OCI-LY7 (cell line): ENCODE measurements at regions not wholly inside any gene's neighbourhood (a gene's known extent, or its start where the extent isn't known, plus 50 kb on each side); places are given as distances from the start of the nearest gene placed in this dataset.

Source experiments
- BruUV-seq: library from RNA; stranded (reverse); fragments of 400-500 nt; replicated peaks from 2 replicates; lab custom pipeline; 2021; lab: Mats Ljungman, UMichigan
- CTCF ChIA-PET: fragments of 300-600 bp; sonication (Branson Sonifier 250); formaldehyde crosslinking; loops from one replicate; lab custom pipeline; 2022; ENCODE audit warnings: antibody characterized with exemption; ENCODE audit not compliant: unreplicated experiment; lab: Charles Lee
- POLR2A ChIA-PET: fragments of 300-600 bp; sonication (Branson Sonifier 250); formaldehyde crosslinking; loops from one replicate; lab custom pipeline; 2022; ENCODE audit warnings: antibody characterized with exemption; lab: Charles Lee
- DNase-seq: peaks from one replicate; pipeline ENCODE4 v3.0.0-alpha.2; 2015; ENCODE audit warnings: low spot score
- H2AFZ ChIP-seq: fragments of 200-600 bp; sonication (generic), shearing (Covaris generic); 2 replicates; pipeline ENCODE4 v1.6.1; 2014; ENCODE audit warnings: mild to moderate bottlenecking, antibody characterized with exemption, low read length, moderate library complexity
- H3K27ac ChIP-seq: fragments of 200-600 bp; sonication (generic); 2 replicates; pipeline ENCODE4 v1.5.1; 2014; ENCODE audit warnings: mixed run types, low read depth, mild to moderate bottlenecking, moderate library complexity, low read length, inconsistent platforms; ENCODE audit not compliant: poor library complexity, severe bottlenecking
- H3K36me3 ChIP-seq: fragments of 200-600 bp; sonication (generic); 2 replicates; pipeline ENCODE4 v1.6.1; 2014; ENCODE audit warnings: mild to moderate bottlenecking, antibody characterized with exemption, low read length, moderate library complexity, mixed read lengths; ENCODE audit not compliant: insufficient read depth
- H3K4me1 ChIP-seq: fragments of 200-600 bp; sonication (generic); 2 replicates; pipeline ENCODE4 v1.5.1; 2014; ENCODE audit warnings: mild to moderate bottlenecking, low read length; ENCODE audit not compliant: insufficient read depth, poor library complexity, severe bottlenecking
- H3K4me2 ChIP-seq: fragments of 200-600 bp; sonication (generic); 2 replicates; pipeline ENCODE4 v1.6.1; 2014; ENCODE audit warnings: mild to moderate bottlenecking, low read length
- H3K4me3 ChIP-seq: fragments of 200-600 bp; sonication (generic); 2 replicates; pipeline ENCODE4 v1.5.1; 2014; ENCODE audit warnings: mild to moderate bottlenecking, low read depth, low read length; ENCODE audit not compliant: poor library complexity, severe bottlenecking
- H3K79me2 ChIP-seq: fragments of 200-600 bp; sonication (generic); 2 replicates; pipeline ENCODE4 v1.6.1; 2016; ENCODE audit warnings: low read depth, mild to moderate bottlenecking, low read length, moderate library complexity, mixed read lengths; ENCODE audit not compliant: insufficient read depth
- H3K9me2 ChIP-seq: fragments of 200-600 bp; sonication (generic); 2 replicates; pipeline ENCODE4 v1.6.1; 2016; ENCODE audit warnings: mild to moderate bottlenecking, low read length, mixed read lengths; ENCODE audit not compliant: insufficient read depth
- H3K9me3 ChIP-seq: fragments of 200-600 bp; sonication (generic); 2 replicates; pipeline ENCODE4 v1.6.1; 2014; ENCODE audit warnings: mild to moderate bottlenecking, mixed run types, low read length, mixed read lengths
- H4K20me1 ChIP-seq: fragments of 200-600 bp; sonication (generic); 2 replicates; pipeline ENCODE4 v1.6.1; 2014; ENCODE audit warnings: mild to moderate bottlenecking, antibody characterized with exemption, low read length, moderate library complexity, mixed read lengths; ENCODE audit not compliant: insufficient read depth
- CTCF ChIP-seq: fragments of 200-600 bp; sonication (generic); conservative IDR thresholded peaks from 2 replicates; pipeline ENCODE4 v1.5.1; 2014; ENCODE audit warnings: mild to moderate bottlenecking, antibody characterized with exemption, low read length, moderate library complexity, mixed read lengths
- EZH2phosphoT487 ChIP-seq: fragments of 200-600 bp; sonication (generic); IDR thresholded peaks from 2 replicates; pipeline ENCODE4 v1.6.1; 2018; ENCODE audit warnings: low read depth, borderline replicate concordance, mild to moderate bottlenecking, mixed run types, antibody characterized with exemption, low read length, moderate library complexity, mixed read lengths
- intact Hi-C: fragments of 100-400 bp; cut with micrococcal nuclease; formaldehyde crosslinking; loops from one replicate; pipeline ENCODE4 v1.10.0; 2022; ENCODE audit not compliant: unreplicated experiment

- Histone ChIP-seq H3K4me2 (peak overlapping the region; percentile 52), H3K4me1 (peaks cover 17% of the 10 kb centered on the region), H4K20me1 (no peaks in the 10 kb centered on the region), H3K9me3 (no peaks in the 10 kb centered on the region), H3K27ac (no peak overlapping the region), H3K4me3 (no peak overlapping the region), H3K9me2 (no peaks in the 10 kb centered on the region), H3K79me2 (no peaks in the 10 kb centered on the region), H3K36me3 (no peaks in the 10 kb centered on the region), H2AFZ (peak overlapping the region; percentile 71; the same call in 1 of the 2 replicates)
- CTCF ChIA-PET: no interaction called here
- no peak for DNase-seq
- BruUV-seq: no TSS peak
- TF ChIP-seq CTCF: no peak
- no peak for TF ChIP-seq EZH2phosphoT487
- intact Hi-C loops: no loop called here
- POLR2A ChIA-PET: interaction anchor here (0.6 to 1.9 kb wide), 2 partner anchors 11 to 200 kb away, joined by 3 to 4 read pairs; no protein-coding TSS in a partner anchor
Measured at GRCh38 chr3:72186400-72186855, 401.5 kb upstream of the PROK2 start.

GRCh38 chr3:72185549-72186399 is 400.8 kb upstream of the PROK2 start:
- ChIA-PET POLR2A (no interaction called here), CTCF (no interaction called here)
- H3K9me2 ChIP-seq: no peaks in the 10 kb centered on the region
- intact Hi-C loops: no loop called here
- H3K79me2 ChIP-seq: no peaks in the 10 kb centered on the region
- no peaks in the 10 kb centered on the region for H4K20me1 ChIP-seq
- peak overlapping the region; percentile 71; the same call in 1 of the 2 replicates for H2AFZ ChIP-seq
- H3K4me3 ChIP-seq: no peak overlapping the region
- no peak for TF ChIP-seq EZH2phosphoT487
- TF ChIP-seq CTCF: no peak
- no peaks in the 10 kb centered on the region for H3K36me3 ChIP-seq
- H3K4me1 ChIP-seq: peaks cover 17% of the 10 kb centered on the region
- DNase-seq: peak; percentile 63
- H3K4me2 ChIP-seq: peak overlapping the region; percentile 52
- no TSS peak for BruUV-seq
- no peaks in the 10 kb centered on the region for H3K9me3 ChIP-seq
- no peak overlapping the region for H3K27ac ChIP-seq

- Histone ChIP-seq H3K4me2 (no peak overlapping the region), H3K4me1 (peaks cover 24% of the 10 kb centered on the region), H4K20me1 (no peaks in the 10 kb centered on the region), H3K79me2 (no peaks in the 10 kb centered on the region), H3K27ac (no peak overlapping the region), H2AFZ (no peak overlapping the region), H3K9me2 (no peaks in the 10 kb centered on the region), H3K36me3 (no peaks in the 10 kb centered on the region), H3K4me3 (no peak overlapping the region), H3K9me3 (no peaks in the 10 kb centered on the region)
- POLR2A ChIA-PET: interaction anchor here (0.6 to 2.4 kb wide), 4 partner anchors 9 to 247 kb away, joined by 3 to 8 read pairs (median 5); no protein-coding TSS in a partner anchor
- CTCF ChIA-PET: no interaction called here
- intact Hi-C loops: no loop called here
- BruUV-seq: no TSS peak
- no peak for DNase-seq
- TF ChIP-seq EZH2phosphoT487: no peak
- TF ChIP-seq CTCF: no peak
Measured at GRCh38 chr3:72183489-72183888, 398.5 kb upstream of the PROK2 start.
